CD4-positive, alpha-beta T cell treated with Interleukin-17A for 1 hour (primary cell): ENCODE measurements at regions not wholly inside any gene's neighbourhood (a gene's known extent, or its start where the extent isn't known, plus 50 kb on each side); places are given as distances from the start of the nearest gene placed in this dataset.

Experiments
- DNase-seq: peaks from one replicate; pipeline ENCODE4 v3.0.0-alpha.2; 2020

- DNase-seq, result no peak
These were observed 239.5 kb downstream of the C16orf95 start for GRCh38 chr16:87077750-87078127.

- DNase-seq, result no peak
These were observed 236.5 kb downstream of the C16orf95 start for GRCh38 chr16:87080571-87081167.

- DNase-seq, result no peak
These were observed 231.8 kb downstream of the C16orf95 start for GRCh38 chr16:87085441-87085840.

- DNase-seq, result no peak
These were observed 231.0 kb downstream of the C16orf95 start for GRCh38 chr16:87086156-87086555.

- no peak for DNase-seq
These were observed 230.6 kb downstream of the C16orf95 start for GRCh38 chr16:87086575-87086974.

- DNase-seq, result no peak
These were observed 224.2 kb downstream of the C16orf95 start for GRCh38 chr16:87092958-87093357.

GRCh38 chr16:87093804-87094555, 223.2 kb downstream of the C16orf95 start:
- no peak for DNase-seq

- DNase-seq, result no peak
These were observed 222.7 kb downstream of the C16orf95 start for GRCh38 chr16:87094556-87094865.

GRCh38 chr16:87095271-87095670, 221.9 kb downstream of the C16orf95 start:
- DNase-seq, result no peak

- no peak for DNase-seq
These were observed 220.4 kb downstream of the C16orf95 start for GRCh38 chr16:87096746-87097333.

GRCh38 chr16:87098361-87098760, 218.8 kb downstream of the C16orf95 start:
- no peak for DNase-seq

- no peak for DNase-seq
These were observed 218.0 kb downstream of the C16orf95 start for GRCh38 chr16:87098976-87099720.

- no peak for DNase-seq
These were observed 216.7 kb downstream of the C16orf95 start for GRCh38 chr16:87100306-87101058.

GRCh38 chr16:87101903-87102302, 215.3 kb downstream of the C16orf95 start:
- DNase-seq, result no peak

GRCh38 chr16:87107201-87107600, 210.0 kb downstream of the C16orf95 start:
- no peak for DNase-seq

- DNase-seq, result no peak
These were observed 208.9 kb downstream of the C16orf95 start for GRCh38 chr16:87108278-87108677.

GRCh38 chr16:87108941-87109340, 208.3 kb downstream of the C16orf95 start:
- no peak for DNase-seq

- DNase-seq, result no peak
These were observed 202.4 kb downstream of the C16orf95 start for GRCh38 chr16:87114832-87115231.

- DNase-seq, result no peak
These were observed 201.5 kb downstream of the C16orf95 start for GRCh38 chr16:87115646-87116045.

GRCh38 chr16:87117936-87118335, 199.3 kb downstream of the C16orf95 start:
- DNase-seq, result no peak

GRCh38 chr16:87119168-87119567, 198.0 kb downstream of the C16orf95 start:
- DNase-seq, result no peak

- DNase-seq, result no peak
These were observed 197.4 kb downstream of the C16orf95 start for GRCh38 chr16:87119748-87120147.

- DNase-seq, result no peak
These were observed 195.4 kb downstream of the C16orf95 start for GRCh38 chr16:87121816-87122215.
